H1 (cell line): ENCODE measurements at regions not wholly inside any gene's neighbourhood (a gene's known extent, or its start where the extent isn't known, plus 50 kb on each side); places are given as distances from the start of the nearest gene placed in this dataset.

Experiments used
- CTCF ChIA-PET: fragments of 300-600 bp; sonication (Branson Sonifier 250); formaldehyde crosslinking; loops from one replicate; lab custom pipeline; 2021; ENCODE audit not compliant: partially characterized antibody; lab: Charles Lee
- POLR2A ChIA-PET: fragments of 300-600 bp; sonication (Branson Sonifier 250); formaldehyde crosslinking; loops from one replicate; lab custom pipeline; 2021; ENCODE audit warnings: inconsistent platforms; ENCODE audit not compliant: partially characterized antibody; lab: Charles Lee
- DNase-seq, 2 experiments: peaks; one replicate each; pipeline versions ENCODE4 v3.0.0 to v3.0.0-alpha.2; 2010 to 2022; ENCODE audit warnings: low spot score in 2 of 2, low read depth in 1 of 2, mixed read lengths in 1 of 2
- FAIRE-seq: peaks from 2 replicates; lab custom pipeline; 2011; peaks lifted over from hg19 to GRCh38; lab: Jason Lieb, UNC
- H2AFZ ChIP-seq: 2 replicates; pipeline ENCODE4 v1.8.1; 2012; ENCODE audit warnings: low read length, inconsistent platforms
- H2AK5ac ChIP-seq: 2 replicates; pipeline ENCODE4 v1.6.1; 2013; ENCODE audit warnings: low read depth, low read length
- H2BK120ac ChIP-seq: replicated peaks from 2 replicates; pipeline ENCODE3; 2013; ENCODE audit warnings: low read depth, low read length, inconsistent platforms
- H2BK12ac ChIP-seq: 2 replicates; pipeline ENCODE4 v1.6.1; 2013; ENCODE audit warnings: low read depth, low read length
- H2BK15ac ChIP-seq: 2 replicates; pipeline ENCODE4 v1.6.1; 2013; ENCODE audit warnings: low read length
- H2BK20ac ChIP-seq: 2 replicates; pipeline ENCODE4 v1.6.1; 2013; ENCODE audit warnings: low read length
- H2BK5ac ChIP-seq: 2 replicates; pipeline ENCODE4 v1.6.1; 2013; ENCODE audit warnings: low read depth, low read length
- H3K14ac ChIP-seq: 2 replicates; pipeline ENCODE4 v1.6.1; 2013; ENCODE audit warnings: inconsistent platforms; ENCODE audit not compliant: insufficient read length
- H3K18ac ChIP-seq: 2 replicates; pipeline ENCODE4 v1.6.1; 2013; ENCODE audit warnings: low read length; ENCODE audit errors: extremely low read depth
- H3K23ac ChIP-seq: 2 replicates; pipeline ENCODE4 v1.6.1; 2013; ENCODE audit warnings: inconsistent platforms; ENCODE audit not compliant: insufficient read length
- H3K23me2 ChIP-seq: 2 replicates; pipeline ENCODE4 v1.6.1; 2013; ENCODE audit warnings: low read depth, low read length
- H3K27ac ChIP-seq: 2 replicates; pipeline ENCODE4 v1.6.1; 2011; ENCODE audit warnings: low read depth, low read length, inconsistent platforms
- H3K27me3 ChIP-seq, 4 experiments: replicated peaks in 1 of 4; 1 replicate in 1 of 4; 2 replicates in 3 of 4; pipeline versions ENCODE4 v1.6.1 to v1.8.1; 2011 to 2013; ENCODE audit warnings: low read length in 3 of 4, mild to moderate bottlenecking in 3 of 4, inconsistent platforms in 2 of 4, mixed read lengths in 2 of 4, moderate library complexity in 1 of 4; ENCODE audit not compliant: control insufficient read depth in 3 of 4, insufficient read depth in 3 of 4; ENCODE audit errors: extremely low read depth in 1 of 4
- H3K36me3 ChIP-seq, 4 experiments: 2 replicates each; pipeline versions ENCODE4 v1.6.1 to v1.8.1; 2011 to 2013; ENCODE audit warnings: mild to moderate bottlenecking in 4 of 4, low read length in 3 of 4, moderate library complexity in 2 of 4, control low read depth in 1 of 4, inconsistent platforms in 1 of 4; ENCODE audit not compliant: insufficient read depth in 4 of 4, control insufficient read depth in 2 of 4
- H3K4ac ChIP-seq: replicated peaks from 2 replicates; pipeline ENCODE3; 2013; ENCODE audit warnings: low read length, low read depth, mixed read lengths, inconsistent platforms; ENCODE audit not compliant: insufficient read length
- H3K4me1 ChIP-seq, 4 experiments: replicated peaks in 1 of 4; 1 replicate in 1 of 4; 2 replicates in 3 of 4; pipeline versions ENCODE4 v1.6.1 to v1.8.1; 2011 to 2013; ENCODE audit warnings: low read length in 3 of 4, inconsistent platforms in 2 of 4, mixed read lengths in 1 of 4; ENCODE audit not compliant: insufficient read depth in 4 of 4, control insufficient read depth in 3 of 4
- H3K4me2 ChIP-seq, 2 experiments: 2 replicates each; pipeline versions ENCODE4 v1.6.1 to v1.8.1; 2011 to 2013; ENCODE audit warnings: low read depth in 2 of 2, low read length in 2 of 2, control low read depth in 1 of 2, inconsistent platforms in 1 of 2, mild to moderate bottlenecking in 1 of 2; ENCODE audit not compliant: insufficient read depth in 1 of 2
- H3K4me3 ChIP-seq, 4 experiments: fragments of 200-600, 300-600 bp in 1 of 4; sonication (generic), shearing (Covaris generic), sonication (Bioruptor Twin) in 1 of 4; 2 replicates each; pipeline versions ENCODE4 v1.5.1 to v1.8.1; 2011 to 2016; ENCODE audit warnings: low read length in 4 of 4, low read depth in 3 of 4, control low read depth in 2 of 4, inconsistent platforms in 2 of 4, mild to moderate bottlenecking in 2 of 4, mixed read lengths in 1 of 4, moderate library complexity in 1 of 4; ENCODE audit not compliant: insufficient read depth in 2 of 4; ENCODE audit errors: extremely low read depth in 1 of 4
- H3K56ac ChIP-seq: replicated peaks from 2 replicates; pipeline ENCODE3; 2013; ENCODE audit warnings: low read depth, mild to moderate bottlenecking, mixed read lengths, low read length, inconsistent platforms; ENCODE audit not compliant: insufficient read length
- H3K79me1 ChIP-seq: 2 replicates; pipeline ENCODE4 v1.6.1; 2013; ENCODE audit warnings: low read depth, low read length, control low read depth
- H3K79me2 ChIP-seq, 2 experiments: 2 replicates each; pipeline versions ENCODE4 v1.6.1 to v1.8.1; 2012 to 2013; ENCODE audit warnings: low read length in 2 of 2, mild to moderate bottlenecking in 2 of 2, inconsistent platforms in 1 of 2; ENCODE audit not compliant: insufficient read depth in 2 of 2, control insufficient read depth in 1 of 2
- H3K9ac ChIP-seq, 4 experiments: replicated peaks in 1 of 4; 1 replicate in 1 of 4; 2 replicates in 3 of 4; pipeline versions ENCODE4 v1.6.1 to v1.8.1; 2011 to 2013; ENCODE audit warnings: low read depth in 3 of 4, low read length in 3 of 4, control low read depth in 2 of 4, mild to moderate bottlenecking in 2 of 4, moderate library complexity in 2 of 4, inconsistent platforms in 1 of 4; ENCODE audit errors: extremely low read depth in 1 of 4
- H3K9me3 ChIP-seq, 2 experiments: 2 replicates each; pipeline versions ENCODE4 v1.6.1 to v1.8.1; 2012 to 2013; ENCODE audit warnings: mild to moderate bottlenecking in 2 of 2, moderate library complexity in 2 of 2, control low read depth in 1 of 2, inconsistent platforms in 1 of 2, low read depth in 1 of 2, low read length in 1 of 2, mixed read lengths in 1 of 2; ENCODE audit not compliant: insufficient read depth in 2 of 2
- H4K20me1 ChIP-seq, 2 experiments: replicated peaks in 1 of 2; 2 replicates each; pipeline versions ENCODE3 to v1.8.1; 2011 to 2013; ENCODE audit warnings: inconsistent platforms in 2 of 2, low read length in 2 of 2, mild to moderate bottlenecking in 1 of 2; ENCODE audit not compliant: insufficient read depth in 2 of 2, control insufficient read depth in 1 of 2
- H4K5ac ChIP-seq: 2 replicates; pipeline ENCODE4 v1.6.1; 2013; ENCODE audit warnings: low read length, low read depth, mixed read lengths, inconsistent platforms; ENCODE audit not compliant: insufficient read length
- H4K8ac ChIP-seq: 2 replicates; pipeline ENCODE4 v1.8.0; 2013; ENCODE audit warnings: mild to moderate bottlenecking, moderate library complexity, low read length, inconsistent platforms; ENCODE audit not compliant: insufficient read depth; ENCODE audit errors: extremely low read depth
- H4K91ac ChIP-seq: replicated peaks from 2 replicates; pipeline ENCODE3; 2013; ENCODE audit warnings: low read length, mixed read lengths, inconsistent platforms; ENCODE audit not compliant: insufficient read length
- BACH1 ChIP-seq: IDR thresholded peaks from 2 replicates; pipeline ENCODE4 v1.6.1; 2012; ENCODE audit warnings: low read length, improper control_type of control experiment
- CHD2 ChIP-seq: IDR thresholded peaks from 2 replicates; pipeline ENCODE4 v1.6.1; 2012; ENCODE audit warnings: low read length, improper control_type of control experiment
- EZH2 ChIP-seq: fragments of 200-600 bp; sonication (generic); IDR thresholded peaks from 2 replicates; pipeline ENCODE4 v1.7.1; 2012; ENCODE audit warnings: low read depth, mild to moderate bottlenecking, moderate library complexity, low read length, inconsistent platforms; ENCODE audit not compliant: severe bottlenecking
- HDAC6 ChIP-seq: IDR thresholded peaks from one replicate; pipeline ENCODE4 v1.7.1; 2012; ENCODE audit warnings: low read depth, mild to moderate bottlenecking, inconsistent platforms, low read length, moderate library complexity
- JUN ChIP-seq: IDR thresholded peaks from 2 replicates; pipeline ENCODE4 v1.6.1; 2011; ENCODE audit warnings: low read depth, mild to moderate bottlenecking, improper control_type of control experiment, low read length
- RBBP5 ChIP-seq: IDR thresholded peaks from 2 replicates; pipeline ENCODE4 v1.7.1; 2012; ENCODE audit warnings: low read depth, mild to moderate bottlenecking, inconsistent platforms, low read length, moderate library complexity, borderline replicate concordance
- RNF2 ChIP-seq: fragments of 200-900, 300-1000 bp; sonication (generic); IDR thresholded peaks from 2 replicates; pipeline ENCODE4 v1.7.1; 2016; ENCODE audit warnings: borderline replicate concordance, low read depth, mild to moderate bottlenecking, antibody characterized with exemption, low read length; ENCODE audit not compliant: poor library complexity, severe bottlenecking; ENCODE audit errors: missing control alignments
- YY1 ChIP-seq: IDR thresholded peaks from 2 replicates; pipeline ENCODE4 v1.6.1; 2011; ENCODE audit warnings: low read depth, mild to moderate bottlenecking, low read length
- WGBS, 2 experiments: shearing (Covaris generic) in 1 of 2; methylation state at CpG; one replicate each; pipeline versions ENCODE4 v1.1.6 to v1.1.7; 2013 to 2015; ENCODE audit warnings: low lambda C conversion rate in 2 of 2, mixed read lengths in 2 of 2, inconsistent platforms in 1 of 2, low coverage in 1 of 2, missing lambda C conversion rate in 1 of 2; ENCODE audit not compliant: insufficient replicate concordance in 2 of 2, insufficient coverage in 1 of 2, insufficient read length in 1 of 2; ENCODE audit errors: extremely low coverage in 1 of 2, missing lambda C conversion rate in 1 of 2; 5-methylcytosine and 5-hydroxymethylcytosine counted together
- TF ChIP-seq, protein P1 (sequence below), 3 experiments: IDR thresholded peaks; 1 replicate in 2 of 3; 2 replicates in 1 of 3; pipeline versions ENCODE4 v1.5.1 to v1.6.1; 2011; ENCODE audit warnings: low read length in 3 of 3, mild to moderate bottlenecking in 3 of 3, inconsistent platforms in 2 of 3, low read depth in 1 of 3, moderate library complexity in 1 of 3; ENCODE audit not compliant: insufficient read depth in 1 of 3; ENCODE audit errors: control extremely low read depth in 1 of 3

DNA sequence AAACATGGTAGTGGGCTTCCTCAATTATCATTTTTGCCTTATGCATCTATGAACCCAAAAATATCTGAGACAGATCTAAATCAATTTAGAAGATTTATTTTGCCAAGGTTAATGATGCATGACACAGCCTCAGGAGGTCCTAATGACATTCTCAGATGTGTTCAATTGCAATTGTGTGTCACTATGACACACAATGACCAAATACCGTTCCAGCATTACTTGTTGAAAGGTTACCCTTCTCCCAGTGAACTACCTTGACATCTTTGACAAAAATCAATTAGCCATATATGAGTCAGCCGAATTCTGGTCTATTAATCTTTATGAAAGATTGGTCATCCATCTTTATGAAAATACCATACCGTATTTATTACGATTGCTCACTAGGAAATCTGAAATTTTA lies 592.5 kb upstream of the GJE1 start:
- DNase-seq (no peak), FAIRE-seq (no peak)
- Histone ChIP-seq H3K23me2 (no peaks in the 10 kb centered on the region), H3K9ac (no peak overlapping the region), H3K4me2 (no peak overlapping the region), H3K79me2 (no peaks in the 10 kb centered on the region), H3K27ac (no peak overlapping the region), H3K4ac (no peak overlapping the region), H2AK5ac (no peak overlapping the region), H2BK120ac (no peak overlapping the region), H2BK15ac (no peak overlapping the region), H3K18ac (no peak overlapping the region), H2BK20ac (no peak overlapping the region), H3K23ac (no peak overlapping the region), H4K5ac (no peak overlapping the region), H3K36me3 (no peaks in the 10 kb centered on the region), H3K14ac (no peak overlapping the region), H2AFZ (no peak overlapping the region), H3K27me3 (no peaks in the 10 kb centered on the region), H3K56ac (no peak overlapping the region), H3K4me1 (no peaks in the 10 kb centered on the region), H3K4me3 (no peak overlapping the region), H4K20me1 (no peaks in the 10 kb centered on the region), H2BK5ac (no peak overlapping the region), H4K91ac (no peak overlapping the region), H3K79me1 (no peaks in the 10 kb centered on the region; the same call in 1 of the 2 replicates), H3K9me3 (0 out of 4 replicates have a peak, but pooled peaks cover 0 to 2% of the 10 kb centered on the region in 2 experiments), H2BK12ac (no peak overlapping the region), H4K8ac (no peak overlapping the region)
- TF ChIP-seq RBBP5, result no peak
- TF ChIP-seq BACH1, result no peak
- no peak for TF ChIP-seq YY1
- no peak for TF ChIP-seq EZH2
- no peak for TF ChIP-seq HDAC6
- TF ChIP-seq, protein P1, sequence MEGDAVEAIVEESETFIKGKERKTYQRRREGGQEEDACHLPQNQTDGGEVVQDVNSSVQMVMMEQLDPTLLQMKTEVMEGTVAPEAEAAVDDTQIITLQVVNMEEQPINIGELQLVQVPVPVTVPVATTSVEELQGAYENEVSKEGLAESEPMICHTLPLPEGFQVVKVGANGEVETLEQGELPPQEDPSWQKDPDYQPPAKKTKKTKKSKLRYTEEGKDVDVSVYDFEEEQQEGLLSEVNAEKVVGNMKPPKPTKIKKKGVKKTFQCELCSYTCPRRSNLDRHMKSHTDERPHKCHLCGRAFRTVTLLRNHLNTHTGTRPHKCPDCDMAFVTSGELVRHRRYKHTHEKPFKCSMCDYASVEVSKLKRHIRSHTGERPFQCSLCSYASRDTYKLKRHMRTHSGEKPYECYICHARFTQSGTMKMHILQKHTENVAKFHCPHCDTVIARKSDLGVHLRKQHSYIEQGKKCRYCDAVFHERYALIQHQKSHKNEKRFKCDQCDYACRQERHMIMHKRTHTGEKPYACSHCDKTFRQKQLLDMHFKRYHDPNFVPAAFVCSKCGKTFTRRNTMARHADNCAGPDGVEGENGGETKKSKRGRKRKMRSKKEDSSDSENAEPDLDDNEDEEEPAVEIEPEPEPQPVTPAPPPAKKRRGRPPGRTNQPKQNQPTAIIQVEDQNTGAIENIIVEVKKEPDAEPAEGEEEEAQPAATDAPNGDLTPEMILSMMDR (IDR thresholded peaks at IDR 0.05; ENCODE audit: control extremely low read depth in 1 of 3, insufficient read depth in 1 of 3, low read depth in 1 of 3, low read length in 3 of 3), result no peak
- TF ChIP-seq CHD2, result no peak
- no peak for TF ChIP-seq RNF2
- TF ChIP-seq JUN, result no peak
- 93% methylated on average over 4 of the region's 4 CpGs; no CpG with 5 or more reads in 1 of the 2 experiments for WGBS, 2 experiments
- CTCF ChIA-PET, result no interaction called here
- POLR2A ChIA-PET, result no interaction called here
